HUES64 (cell line): ENCODE measurements at regions not wholly inside any gene's neighbourhood (a gene's known extent, or its start where the extent isn't known, plus 50 kb on each side); places are given as distances from the start of the nearest gene placed in this dataset.

Experiments used
- H3K27ac ChIP-seq: 2 replicates; pipeline ENCODE4 v1.7.0; 2013; ENCODE audit warnings: low read depth, low read length, inconsistent platforms
- H3K27me3 ChIP-seq: 2 replicates; pipeline ENCODE4 v1.6.1; 2013; ENCODE audit warnings: mild to moderate bottlenecking, low read length; ENCODE audit not compliant: insufficient read depth
- H3K36me3 ChIP-seq: 2 replicates; pipeline ENCODE4 v1.6.1; 2013; ENCODE audit warnings: mild to moderate bottlenecking, low read length; ENCODE audit not compliant: insufficient read depth
- H3K4me1 ChIP-seq: 2 replicates; pipeline ENCODE4 v1.6.1; 2013; ENCODE audit warnings: mild to moderate bottlenecking, low read length, moderate library complexity; ENCODE audit not compliant: insufficient read depth
- H3K4me3 ChIP-seq: 2 replicates; pipeline ENCODE4 v1.5.1; 2013; ENCODE audit warnings: mild to moderate bottlenecking, low read length, moderate library complexity
- H3K9ac ChIP-seq: 2 replicates; pipeline ENCODE4 v1.6.1; 2013; ENCODE audit warnings: mild to moderate bottlenecking, low read depth, low read length
- H3K9me3 ChIP-seq: 2 replicates; pipeline ENCODE4 v1.6.1; 2013; ENCODE audit warnings: low read depth, low read length; ENCODE audit not compliant: insufficient read depth
- WGBS: fragments of 150-250, 120-280 bp; methylation state at CpG from one replicate; pipeline ENCODE4 v1.1.7; 2013; ENCODE audit warnings: missing lambda C conversion rate; 5-methylcytosine and 5-hydroxymethylcytosine counted together

DNA sequence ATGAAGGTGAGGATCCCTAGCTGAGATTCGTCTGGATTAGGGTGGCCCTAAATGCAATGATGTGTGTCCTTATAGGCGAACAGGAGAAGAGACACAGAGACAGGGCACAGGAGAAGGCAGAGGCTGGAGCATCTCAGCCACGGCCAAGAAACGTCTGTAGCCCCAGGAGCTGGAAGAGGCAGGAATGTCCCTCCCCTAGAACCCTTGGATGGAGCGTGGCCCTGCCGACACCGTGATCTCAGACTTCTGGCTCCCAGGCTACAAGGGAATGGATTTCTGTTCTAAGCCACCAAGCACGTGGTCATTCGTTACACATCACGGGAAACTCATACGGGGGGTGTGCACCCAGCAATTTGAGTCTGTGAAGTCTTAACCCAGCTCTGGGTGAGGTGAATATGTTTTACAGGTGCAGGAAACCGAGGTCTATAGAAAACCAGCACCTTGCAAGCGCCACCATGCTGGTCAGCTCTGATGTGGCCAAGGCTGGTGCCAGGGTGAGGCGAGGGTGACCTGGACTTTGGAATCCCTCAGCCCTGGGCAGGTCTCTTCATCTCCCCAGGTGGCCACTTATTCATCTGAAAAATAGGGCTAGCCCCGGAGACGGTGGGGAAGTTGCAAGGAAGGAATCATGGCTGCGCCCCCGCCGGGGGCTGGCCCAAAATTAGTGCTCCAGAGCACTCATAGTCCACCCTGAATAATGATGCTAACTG, 89.5 kb upstream of the FGF3 start:
- Histone ChIP-seq H3K27me3 (no peaks in the 10 kb centered on the region), H3K9me3 (no peaks in the 10 kb centered on the region), H3K9ac (no peak overlapping the region), H3K4me1 (no peaks in the 10 kb centered on the region), H3K4me3 (no peak overlapping the region), H3K27ac (no peak overlapping the region), H3K36me3 (no peaks in the 10 kb centered on the region)
- WGBS, result 84% methylated on average over 19 of the region's 19 CpGs

DNA sequence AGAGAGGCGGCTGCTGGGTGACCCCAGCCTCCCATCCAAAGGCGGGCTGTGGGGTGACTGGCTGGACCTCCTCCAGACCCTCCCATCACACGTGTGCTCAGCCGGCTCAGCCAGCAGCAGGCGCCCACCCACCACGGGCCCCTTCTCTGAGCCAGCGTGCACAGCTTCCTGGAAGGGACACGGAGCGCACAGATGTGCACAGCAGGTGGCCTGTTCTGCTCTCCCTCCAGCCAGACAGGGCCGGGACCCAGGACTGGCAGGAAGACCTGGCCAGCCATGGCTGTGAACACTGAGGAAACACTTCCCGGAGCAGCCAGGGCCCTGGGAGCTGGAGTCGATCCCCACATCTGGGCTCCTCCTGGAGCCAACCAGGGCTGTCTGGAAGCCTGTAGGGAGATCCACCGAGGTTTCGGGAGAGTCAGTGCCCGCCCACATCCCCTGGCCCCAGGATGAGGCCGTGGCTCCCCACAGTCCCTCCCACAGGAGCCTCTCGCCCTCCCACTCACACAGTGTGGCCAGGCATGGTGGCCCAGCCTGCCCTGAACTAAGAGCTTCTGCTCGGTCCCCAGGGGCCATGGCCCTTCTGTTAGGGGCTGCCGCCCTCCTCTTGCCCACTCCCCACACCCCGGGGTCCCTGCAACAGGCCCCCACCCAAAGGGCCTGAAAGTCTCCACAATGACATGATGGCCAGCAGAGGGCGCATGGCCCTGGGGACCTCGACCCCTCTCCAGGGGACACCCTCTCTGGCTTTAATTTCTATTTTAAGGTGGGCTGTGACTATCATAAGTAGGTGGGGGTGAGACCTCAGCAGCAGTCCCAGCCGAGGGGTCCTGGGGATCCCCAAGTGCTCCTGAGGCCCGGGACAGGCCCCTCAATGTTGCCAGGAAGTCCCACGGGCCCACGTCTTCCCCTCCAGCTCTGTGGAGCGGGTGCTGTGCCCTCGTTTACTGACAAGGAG, 90.6 kb upstream of the FGF3 start:
- H3K27ac ChIP-seq, result no peak overlapping the region
- H3K4me1 ChIP-seq, result no peaks in the 10 kb centered on the region
- no peaks in the 10 kb centered on the region for H3K27me3 ChIP-seq
- no peak overlapping the region for H3K9ac ChIP-seq
- no peaks in the 10 kb centered on the region for H3K36me3 ChIP-seq
- no peaks in the 10 kb centered on the region for H3K9me3 ChIP-seq
- 78% methylated on average over 28 of the region's 28 CpGs for WGBS
- H3K4me3 ChIP-seq, result no peak overlapping the region

- Histone ChIP-seq H3K27me3 (no peaks in the 10 kb centered on the region), H3K9me3 (no peaks in the 10 kb centered on the region), H3K9ac (no peak overlapping the region), H3K36me3 (no peaks in the 10 kb centered on the region), H3K27ac (no peak overlapping the region), H3K4me3 (no peak overlapping the region), H3K4me1 (no peaks in the 10 kb centered on the region)
- WGBS, result 85% methylated on average over 17 of the region's 17 CpGs
Observed at GRCh38 chr11:69910519-69911309, 91.5 kb upstream of the FGF3 start.

- Histone ChIP-seq H3K27ac (no peak overlapping the region), H3K9ac (no peak overlapping the region), H3K4me1 (no peaks in the 10 kb centered on the region), H3K4me3 (no peak overlapping the region), H3K27me3 (peaks cover 4% of the 10 kb centered on the region; the same call in 1 of the 2 replicates), H3K9me3 (no peaks in the 10 kb centered on the region), H3K36me3 (no peaks in the 10 kb centered on the region)
- 80% methylated on average over 28 of the region's 28 CpGs for WGBS
Observed at GRCh38 chr11:69911310-69912160, 92.3 kb upstream of the FGF3 start.

DNA sequence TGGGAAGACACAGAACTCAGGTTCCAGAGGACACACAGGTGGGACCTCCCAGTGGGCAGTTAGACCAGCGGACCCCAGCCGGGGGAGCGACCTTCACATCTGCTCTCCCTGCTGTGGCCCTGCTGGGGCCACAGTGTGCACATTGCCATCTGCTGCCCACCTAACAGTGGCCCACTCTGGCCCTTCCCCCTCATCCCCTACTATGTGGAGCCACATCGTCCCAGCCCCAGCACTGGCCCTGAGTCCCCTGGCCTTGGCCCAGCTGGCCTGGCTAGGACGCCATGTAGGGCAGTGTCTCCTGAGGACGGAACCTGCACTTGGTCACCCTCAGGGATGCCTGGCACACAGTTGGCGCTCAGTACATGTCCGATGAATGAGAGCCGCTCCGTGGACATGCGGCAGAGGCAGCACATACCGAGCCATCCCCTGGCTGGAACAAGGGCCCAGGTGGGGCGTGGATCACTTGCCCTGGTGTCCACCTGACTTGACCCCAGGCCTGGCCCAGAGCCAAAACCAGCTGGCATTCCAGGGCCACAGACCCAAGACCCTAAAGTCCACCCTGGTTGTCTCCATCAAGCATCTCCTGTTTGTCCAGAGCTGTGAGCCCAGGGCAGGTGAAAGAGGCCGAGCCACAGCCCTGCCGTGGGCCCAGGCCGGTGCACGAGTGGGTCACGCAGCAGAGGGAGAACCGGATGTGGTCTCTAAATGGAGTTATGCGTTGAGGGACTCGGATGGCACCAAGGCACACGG, 93.1 kb upstream of the FGF3 start:
- Histone ChIP-seq H3K27ac (no peak overlapping the region), H3K9ac (no peak overlapping the region), H3K36me3 (no peaks in the 10 kb centered on the region), H3K9me3 (no peaks in the 10 kb centered on the region), H3K4me3 (no peak overlapping the region), H3K27me3 (peaks cover 11% of the 10 kb centered on the region), H3K4me1 (no peaks in the 10 kb centered on the region)
- WGBS, result 93% methylated on average over 22 of the region's 22 CpGs

GRCh38 chr11:69912911-69913451, 93.8 kb upstream of the FGF3 start:
- H3K9ac ChIP-seq, result no peak overlapping the region
- no peak overlapping the region for H3K4me3 ChIP-seq
- 79% methylated on average over 16 of the region's 16 CpGs for WGBS
- H3K27ac ChIP-seq, result no peak overlapping the region
- no peaks in the 10 kb centered on the region for H3K9me3 ChIP-seq
- H3K27me3 ChIP-seq, result peaks cover 18% of the 10 kb centered on the region
- H3K36me3 ChIP-seq, result no peaks in the 10 kb centered on the region
- H3K4me1 ChIP-seq, result no peaks in the 10 kb centered on the region

DNA sequence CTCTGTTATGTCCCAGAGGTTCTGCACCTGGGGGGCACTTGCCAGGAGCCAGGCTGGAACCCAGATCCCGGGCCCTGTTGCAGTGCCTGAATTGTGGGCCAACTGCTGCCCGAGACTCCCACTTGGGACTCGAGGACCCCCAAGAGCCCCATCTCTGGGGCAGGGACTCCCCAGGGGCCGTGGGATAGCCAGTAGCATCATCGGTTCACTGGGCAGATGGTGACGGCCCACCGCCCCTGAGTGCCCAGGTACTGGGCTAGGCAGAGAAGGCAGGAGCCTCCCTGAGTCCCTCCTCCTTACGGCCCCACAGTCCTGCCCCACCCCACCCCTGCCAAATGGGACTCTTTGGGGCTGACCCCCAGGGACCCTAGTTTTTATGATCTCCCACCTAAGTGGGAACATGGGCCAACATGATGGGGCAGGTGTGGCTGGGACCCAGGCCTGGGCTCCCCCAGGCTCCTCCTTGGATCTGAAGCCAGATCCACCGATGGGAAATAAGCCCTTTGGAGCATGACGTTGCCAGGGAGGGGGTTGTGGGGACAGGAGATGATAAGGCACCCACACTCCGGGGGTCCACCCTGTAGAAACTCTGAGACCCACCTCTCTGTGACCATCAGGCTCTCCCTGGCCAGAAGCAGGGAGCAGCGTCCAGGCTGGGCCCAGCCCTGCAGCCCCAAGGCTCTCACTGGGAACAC, 94.5 kb upstream of the FGF3 start:
- Histone ChIP-seq H3K4me1 (no peaks in the 10 kb centered on the region), H3K9ac (no peak overlapping the region), H3K36me3 (no peaks in the 10 kb centered on the region), H3K27me3 (peaks cover 25% of the 10 kb centered on the region), H3K27ac (no peak overlapping the region), H3K9me3 (no peaks in the 10 kb centered on the region), H3K4me3 (no peak overlapping the region)
- WGBS, result 90% methylated on average over 12 of the region's 12 CpGs

GRCh38 chr11:69914286-69915150, 95.3 kb upstream of the FGF3 start:
- Histone ChIP-seq H3K9ac (no peak overlapping the region), H3K27me3 (peaks cover 31% of the 10 kb centered on the region), H3K9me3 (no peaks in the 10 kb centered on the region), H3K4me1 (no peaks in the 10 kb centered on the region), H3K36me3 (no peaks in the 10 kb centered on the region), H3K4me3 (no peak overlapping the region), H3K27ac (no peak overlapping the region)
- WGBS, result 87% methylated on average over 18 of the region's 18 CpGs

DNA sequence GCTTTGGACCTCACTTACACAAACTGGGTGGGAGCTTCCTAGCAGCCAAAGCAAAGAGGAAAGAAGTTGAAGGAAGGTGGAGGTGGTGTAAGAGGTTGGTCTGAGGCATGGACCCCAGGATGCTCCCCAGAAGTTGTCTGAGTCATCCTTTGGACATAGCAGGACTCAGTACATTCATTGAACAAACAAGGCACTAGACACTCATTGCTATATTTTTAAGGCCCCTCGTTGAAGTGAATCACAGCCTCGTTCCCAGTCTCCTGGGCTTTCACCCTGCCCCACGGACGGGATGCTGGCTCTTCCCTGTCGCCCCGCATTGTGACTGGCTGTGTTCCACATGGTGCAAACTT, 95.9 kb upstream of the FGF3 start:
- Histone ChIP-seq H3K27ac (no peak overlapping the region), H3K9me3 (no peaks in the 10 kb centered on the region), H3K27me3 (peaks cover 31% of the 10 kb centered on the region), H3K4me3 (no peak overlapping the region), H3K9ac (no peak overlapping the region), H3K4me1 (no peaks in the 10 kb centered on the region), H3K36me3 (no peaks in the 10 kb centered on the region)
- WGBS, result 64% methylated on average over 6 of the region's 6 CpGs
